GM12878 (cell line): ENCODE measurements at regions not wholly inside any gene's neighbourhood (a gene's known extent, or its start where the extent isn't known, plus 50 kb on each side); places are given as distances from the start of the nearest gene placed in this dataset.

Experiments used
- ATAC-seq: fragments of 200-7000 bp; cut with Tn5 transposase; 3 replicates; pipeline ENCODE4 v1.9.1; 2020; ENCODE audit warnings: mild to moderate bottlenecking, moderate library complexity
- BruUV-seq: library from RNA; stranded (reverse); fragments of 400-500 nt; replicated peaks from 2 replicates; lab custom pipeline; 2021; lab: Mats Ljungman, UMichigan
- CTCF ChIA-PET: fragments of 300-600 bp; sonication (Branson Sonifier 250); formaldehyde crosslinking; extraction: SDS; loops from one replicate; lab custom pipeline; 2021; ENCODE audit warnings: inconsistent platforms; lab: Yijun Ruan, JAX
- POLR2A ChIA-PET: fragments of 350-600 bp; formaldehyde crosslinking; extraction: SDS; loops from one replicate; lab custom pipeline; 2021; ENCODE audit warnings: inconsistent platforms; lab: Charles Lee
- RAD21 ChIA-PET: fragments of 300-600 bp; sonication (Branson Sonifier 250); formaldehyde crosslinking; loops from one replicate; lab custom pipeline; 2023; ENCODE audit warnings: antibody characterized with exemption; ENCODE audit not compliant: unreplicated experiment; lab: Charles Lee
- SMC1A ChIA-PET: fragments of 300-600 bp; sonication (Branson Sonifier 250); formaldehyde crosslinking; loops from one replicate; lab custom pipeline; 2023; ENCODE audit not compliant: unreplicated experiment, uncharacterized antibody; lab: Charles Lee
- DNase-seq: peaks from one replicate; pipeline ENCODE4 v3.0.0-alpha.2; 2011; ENCODE audit warnings: low read depth, low spot score
- FAIRE-seq: peaks from 3 replicates; lab custom pipeline; 2011; peaks lifted over from hg19 to GRCh38; lab: Jason Lieb, UNC
- H2AFZ ChIP-seq: 2 replicates; pipeline ENCODE4 v1.6.0; 2011; ENCODE audit warnings: low read depth, low read length, control low read depth; ENCODE audit not compliant: control insufficient read depth
- H3K27ac ChIP-seq: 2 replicates; pipeline ENCODE4 v1.5.1; 2011; ENCODE audit warnings: control low read depth; ENCODE audit not compliant: control insufficient read depth, insufficient read depth
- H3K27me3 ChIP-seq, 2 experiments: replicated peaks in 1 of 2; 2 replicates each; pipeline versions ENCODE4 v1.6.0 to v1.6.1; 2011; ENCODE audit warnings: low read length in 1 of 2; ENCODE audit not compliant: control insufficient read depth in 2 of 2, insufficient read depth in 2 of 2
- H3K36me3 ChIP-seq, 2 experiments: 2 replicates each; pipeline ENCODE4 v1.5.1; 2011; ENCODE audit warnings: low read length in 1 of 2; ENCODE audit not compliant: control insufficient read depth in 2 of 2, insufficient read depth in 2 of 2
- H3K4me1 ChIP-seq: 2 replicates; pipeline ENCODE4 v1.6.1; 2011; ENCODE audit warnings: mild to moderate bottlenecking, low read length, moderate library complexity, mixed read lengths; ENCODE audit not compliant: control insufficient read depth, insufficient read depth
- H3K4me2 ChIP-seq: 2 replicates; pipeline ENCODE4 v1.6.0; 2011; ENCODE audit warnings: control low read depth; ENCODE audit not compliant: control insufficient read depth, insufficient read depth
- H3K4me3 ChIP-seq: fragments of 200-600 bp; sonication (generic); 2 replicates; pipeline ENCODE4 v1.5.1; 2016
- H3K79me2 ChIP-seq: 2 replicates; pipeline ENCODE4 v1.6.0; 2011; ENCODE audit warnings: low read length; ENCODE audit not compliant: control insufficient read depth, insufficient read depth
- H3K9ac ChIP-seq: 2 replicates; pipeline ENCODE4 v1.8.0; 2011; ENCODE audit warnings: low read length, control low read depth, mixed read lengths; ENCODE audit not compliant: control insufficient read depth, insufficient read depth
- H3K9me3 ChIP-seq: replicated peaks from 3 replicates; pipeline ENCODE4 v1.5.1; 2011; ENCODE audit warnings: mild to moderate bottlenecking, low read length; ENCODE audit not compliant: control insufficient read depth, insufficient read depth
- H4K20me1 ChIP-seq: 2 replicates; pipeline ENCODE4 v1.6.0; 2011; ENCODE audit not compliant: control insufficient read depth, insufficient read depth
- ASH2L ChIP-seq: fragments of 300-600, 200-600 bp; sonication (generic); IDR thresholded peaks from 2 replicates; pipeline ENCODE4 v1.6.1; 2017; ENCODE audit warnings: low read depth, mild to moderate bottlenecking, borderline replicate concordance
- CBX5 ChIP-seq: sonication (generic); IDR thresholded peaks from 2 replicates; pipeline ENCODE4 v1.6.1; 2016; ENCODE audit warnings: low read depth, moderate library complexity, mild to moderate bottlenecking, inconsistent platforms
- CHD1 ChIP-seq: IDR thresholded peaks from 2 replicates; pipeline ENCODE4 v1.6.1; 2012; ENCODE audit warnings: low read depth, low read length, improper control_type of control experiment
- CREM ChIP-seq: IDR thresholded peaks from 2 replicates; pipeline ENCODE4 v1.6.1; 2014; ENCODE audit warnings: antibody characterized with exemption, low read depth
- CUX1 ChIP-seq: IDR thresholded peaks from 2 replicates; pipeline ENCODE4 v1.6.1; 2012; ENCODE audit warnings: improper control_type of control experiment, low read depth, low read length; ENCODE audit not compliant: insufficient replicate concordance
- EED ChIP-seq: sonication (generic); IDR thresholded peaks from 2 replicates; pipeline ENCODE4 v1.6.1; 2016; ENCODE audit warnings: antibody characterized with exemption, low read depth
- IRF4 ChIP-seq: IDR thresholded peaks from 2 replicates; pipeline ENCODE4 v1.6.1; 2011; ENCODE audit warnings: low read depth, low read length
- MLLT1 ChIP-seq: fragments of 450-650 bp; IDR thresholded peaks from 2 replicates; pipeline ENCODE4 v1.6.1; 2016; ENCODE audit warnings: mild to moderate bottlenecking
- RAD21 ChIP-seq: IDR thresholded peaks from 2 replicates; pipeline ENCODE4 v1.6.1; 2011; ENCODE audit warnings: mild to moderate bottlenecking, low read depth, low read length, moderate library complexity; ENCODE audit not compliant: insufficient read depth
- RELB ChIP-seq: fragments of 450-650 bp; IDR thresholded peaks from 2 replicates; pipeline ENCODE4 v1.6.1; 2017; ENCODE audit warnings: low read depth, mild to moderate bottlenecking, moderate library complexity
- SMC3 ChIP-seq: IDR thresholded peaks from 2 replicates; pipeline ENCODE4 v1.6.1; 2011; ENCODE audit warnings: low read length, improper control_type of control experiment, borderline replicate concordance
- SREBF1 ChIP-seq: IDR thresholded peaks from 2 replicates; pipeline ENCODE4 v1.6.1; 2012; ENCODE audit warnings: mild to moderate bottlenecking, low read length
- STAT3 ChIP-seq: IDR thresholded peaks from 2 replicates; pipeline ENCODE4 v1.6.1; 2011; ENCODE audit warnings: low read depth, low read length, improper control_type of control experiment
- TARDBP ChIP-seq: IDR thresholded peaks from 2 replicates; pipeline ENCODE4 v1.6.1; 2016; ENCODE audit warnings: borderline replicate concordance
- YBX1 ChIP-seq: fragments of 450-650 bp; IDR thresholded peaks from 2 replicates; pipeline ENCODE4 v1.6.1; 2016; ENCODE audit warnings: antibody characterized with exemption
- ZNF274 ChIP-seq: IDR thresholded peaks from one replicate; pipeline ENCODE4 v1.8.0; 2011; ENCODE audit not compliant: insufficient read length, insufficient read depth
- WGBS: methylation state at CpG from one replicate; pipeline ENCODE4 v1.1.6; 2016; ENCODE audit warnings: low lambda C conversion rate; ENCODE audit not compliant: insufficient replicate concordance, insufficient coverage; ENCODE audit errors: missing lambda C conversion rate; 5-methylcytosine and 5-hydroxymethylcytosine counted together
- in situ Hi-C: fragments of 300-500 bp; cut with MboI; formaldehyde crosslinking; loops from 9 replicates; pipeline ENCODE4 v1.14.3; 2018; ENCODE audit warnings: mixed read lengths
- intact Hi-C: fragments of 100-400 bp; cut with micrococcal nuclease; formaldehyde crosslinking; loops from one replicate; pipeline ENCODE4 v1.14.2; 2022; ENCODE audit not compliant: unreplicated experiment

DNA sequence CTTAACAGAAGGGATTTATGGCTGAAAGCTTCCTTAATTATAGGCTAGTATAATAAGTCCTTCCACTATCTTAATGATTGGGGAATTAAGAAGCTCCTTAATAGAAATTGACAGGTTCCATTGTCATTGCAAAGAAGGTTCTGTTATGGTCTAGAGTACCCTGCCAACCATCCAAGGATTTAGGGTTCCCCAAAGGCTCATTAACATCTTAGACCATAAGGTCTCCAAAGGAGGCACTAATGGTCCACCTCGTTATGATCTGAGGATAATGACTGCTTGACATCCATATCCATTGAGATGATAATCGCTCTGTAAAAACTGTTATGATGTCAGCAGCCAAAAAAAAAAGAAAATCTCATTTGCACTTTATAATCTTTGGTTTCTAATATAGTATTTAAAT, 441.6 kb downstream of the GBA3 start:
- intact Hi-C loops = loop anchor here (10.0 kb wide), 4 partner anchors 170 to 580 kb away; no protein-coding TSS in a partner anchor
- DNase-seq = no peak
- H3K36me3 ChIP-seq = no peaks in the 10 kb centered on the region
- RAD21 ChIA-PET = interaction anchor here (1.6 to 2.1 kb wide), 3 partner anchors 200 to 1285 kb away, joined by 4 to 6 read pairs (median 6); no protein-coding TSS in a partner anchor
- in situ Hi-C loops = no loop called here
- H3K4me3 ChIP-seq = no peak overlapping the region
- POLR2A ChIA-PET = interaction anchor here (0.6 kb wide), 1 partner anchor 715 kb away, joined by 3 read pairs; no protein-coding TSS in a partner anchor
- H3K4me2 ChIP-seq = no peak overlapping the region
- no TSS peak for BruUV-seq
- H3K79me2 ChIP-seq = no peaks in the 10 kb centered on the region
- CTCF ChIA-PET = interaction anchor here (0.6 to 3.7 kb wide), 14 partner anchors 10 to 1284 kb away, joined by 3 to 19 read pairs (median 6); no protein-coding TSS in a partner anchor
- FAIRE-seq = no peak
- no peaks in the 10 kb centered on the region for H3K9me3 ChIP-seq
- 6% methylated on average over 2 of the region's 2 CpGs for WGBS
- no peak overlapping the region for H2AFZ ChIP-seq
- ATAC-seq = no peak
- no peaks in the 10 kb centered on the region for H3K4me1 ChIP-seq
- H3K27ac ChIP-seq = no peak overlapping the region
- H3K27me3 ChIP-seq = no peaks in the 10 kb centered on the region; a peak in 1 of 4 replicates
- TF ChIP-seq ASH2L (no peak), ZNF274 (no peak), YBX1 (no peak), IRF4 (no peak), CUX1 (no peak), CBX5 (no peak), MLLT1 (no peak), TARDBP (no peak), RELB (no peak), EED (no peak), RAD21 (no peak), STAT3 (no peak), SREBF1 (no peak), SMC3 (no peak), CREM (no peak), CHD1 (no peak)
- SMC1A ChIA-PET = interaction anchor here (0.6 to 2.8 kb wide), 11 partner anchors 10 to 480 kb away, joined by 3 to 11 read pairs (median 6); no protein-coding TSS in a partner anchor
- H3K9ac ChIP-seq = no peak overlapping the region
- H4K20me1 ChIP-seq = no peaks in the 10 kb centered on the region
